Gastrocnemius medialis (tissue), 4 donors: ENCODE measurements at regions not wholly inside any gene's neighbourhood (a gene's known extent, or its start where the extent isn't known, plus 50 kb on each side); places are given as distances from the start of the nearest gene placed in this dataset.
"Not testable (repeated sequence)": the region's sequence is repeated elsewhere in the genome, so short reads cannot be mapped to it uniquely, and the experiment has no call there.

Source experiments
- CTCF ChIP-seq, 5 experiments: fragments of 450-650 bp in 3 of 5; fragments of 200-600 bp in 2 of 5; sonication (generic) in 2 of 5; IDR thresholded peaks in 4 of 5; conservative IDR thresholded peaks in 1 of 5; 1 replicate in 4 of 5; 2 replicates in 1 of 5; pipeline ENCODE4 v1.5.1; 2016 to 2019; ENCODE audit warnings: antibody characterized with exemption in 5 of 5, mild to moderate bottlenecking in 3 of 5, moderate library complexity in 3 of 5
- POLR2A ChIP-seq, 2 donors: fragments of 450-650 bp; IDR thresholded peaks; one replicate each; pipeline ENCODE4 v1.6.1; 2017; ENCODE audit warnings: antibody characterized with exemption in 2 of 2, mild to moderate bottlenecking in 2 of 2, moderate library complexity in 2 of 2

GRCh38 chr15:21017326-21017725 is 151.2 kb upstream of the POTEB2 start:
- not testable (repeated sequence) for TF ChIP-seq POLR2A (IDR thresholded peaks at IDR 0.05); CTCF (IDR thresholded peaks at IDR 0.05 in 4 of 5, conservative IDR thresholded peaks at IDR 0.05 in 1 of 5)
